MM.1S (cell line): ENCODE measurements at regions not wholly inside any gene's neighbourhood (a gene's known extent, or its start where the extent isn't known, plus 50 kb on each side); places are given as distances from the start of the nearest gene placed in this dataset.

ENCODE experiments used
- EZH2 ChIP-seq: fragments of 300-600 bp; sonication (generic); optimal IDR thresholded peaks from 2 replicates; pipeline ENCODE3; 2017; ENCODE audit warnings: low read depth, mild to moderate bottlenecking, antibody characterized with exemption, low read length, mixed read lengths
- TF ChIP-seq, protein P1 (sequence below): fragments of 300-600 bp; sonication (generic); IDR thresholded peaks from 2 replicates; pipeline ENCODE4 v1.5.1; 2016; ENCODE audit warnings: antibody characterized with exemption, low read length, mixed read lengths

- TF ChIP-seq, protein P1, sequence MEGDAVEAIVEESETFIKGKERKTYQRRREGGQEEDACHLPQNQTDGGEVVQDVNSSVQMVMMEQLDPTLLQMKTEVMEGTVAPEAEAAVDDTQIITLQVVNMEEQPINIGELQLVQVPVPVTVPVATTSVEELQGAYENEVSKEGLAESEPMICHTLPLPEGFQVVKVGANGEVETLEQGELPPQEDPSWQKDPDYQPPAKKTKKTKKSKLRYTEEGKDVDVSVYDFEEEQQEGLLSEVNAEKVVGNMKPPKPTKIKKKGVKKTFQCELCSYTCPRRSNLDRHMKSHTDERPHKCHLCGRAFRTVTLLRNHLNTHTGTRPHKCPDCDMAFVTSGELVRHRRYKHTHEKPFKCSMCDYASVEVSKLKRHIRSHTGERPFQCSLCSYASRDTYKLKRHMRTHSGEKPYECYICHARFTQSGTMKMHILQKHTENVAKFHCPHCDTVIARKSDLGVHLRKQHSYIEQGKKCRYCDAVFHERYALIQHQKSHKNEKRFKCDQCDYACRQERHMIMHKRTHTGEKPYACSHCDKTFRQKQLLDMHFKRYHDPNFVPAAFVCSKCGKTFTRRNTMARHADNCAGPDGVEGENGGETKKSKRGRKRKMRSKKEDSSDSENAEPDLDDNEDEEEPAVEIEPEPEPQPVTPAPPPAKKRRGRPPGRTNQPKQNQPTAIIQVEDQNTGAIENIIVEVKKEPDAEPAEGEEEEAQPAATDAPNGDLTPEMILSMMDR = no peak
- TF ChIP-seq EZH2 = no peak
Observed at GRCh38 chr3:16834214-16834613, 50.5 kb upstream of the PLCL2 start.
